SKM-1 treated with dmso at 0.1 percent for 144 hours (cell line): ENCODE measurements at regions not wholly inside any gene's neighbourhood (a gene's known extent, or its start where the extent isn't known, plus 50 kb on each side); places are given as distances from the start of the nearest gene placed in this dataset.
"Not testable (repeated sequence)": the region's sequence is repeated elsewhere in the genome, so short reads cannot be mapped to it uniquely, and the experiment has no call there.

Source experiments
- DNase-seq: peaks from one replicate; lab custom pipeline; 2025; ENCODE audit not compliant: unreplicated experiment; lab: John Stamatoyannopoulos, UW

GRCh38 chr13:34721631-34722595 is 220.2 kb upstream of the NBEA start:
- no peak for DNase-seq

- no peak for DNase-seq
These were observed 219.1 kb upstream of the NBEA start for GRCh38 chr13:34722922-34723321.

GRCh38 chr13:34730961-34731360 is 211.1 kb upstream of the NBEA start:
- DNase-seq: no peak

- DNase-seq: no peak
These were observed 210.6 kb upstream of the NBEA start for GRCh38 chr13:34731486-34731885.

GRCh38 chr13:34733721-34734120 is 208.3 kb upstream of the NBEA start:
- DNase-seq: no peak

- DNase-seq: no peak
These were observed 207.1 kb upstream of the NBEA start for GRCh38 chr13:34734932-34735331.

- no peak for DNase-seq
These were observed 203.6 kb upstream of the NBEA start for GRCh38 chr13:34738254-34738992.

GRCh38 chr13:34747056-34747455 is 195.0 kb upstream of the NBEA start:
- DNase-seq: not testable (repeated sequence)

- no peak for DNase-seq
These were observed 194.6 kb upstream of the NBEA start for GRCh38 chr13:34747507-34747906.

- no peak for DNase-seq
These were observed 194.0 kb upstream of the NBEA start for GRCh38 chr13:34748073-34748472.

GRCh38 chr13:34748596-34748995 is 193.5 kb upstream of the NBEA start:
- DNase-seq: no peak

GRCh38 chr13:34749046-34749445 is 193.0 kb upstream of the NBEA start:
- no peak for DNase-seq

- no peak for DNase-seq
These were observed 191.8 kb upstream of the NBEA start for GRCh38 chr13:34750078-34750931.

GRCh38 chr13:34751044-34751443 is 191.0 kb upstream of the NBEA start:
- no peak for DNase-seq

- DNase-seq: no peak
These were observed 190.6 kb upstream of the NBEA start for GRCh38 chr13:34751492-34751891.

- DNase-seq: no peak
These were observed 189.6 kb upstream of the NBEA start for GRCh38 chr13:34752283-34752960.

- DNase-seq: no peak
These were observed 185.9 kb upstream of the NBEA start for GRCh38 chr13:34756136-34756535.

- no peak for DNase-seq
These were observed 185.5 kb upstream of the NBEA start for GRCh38 chr13:34756572-34756971.

- DNase-seq: no peak
These were observed 184.6 kb upstream of the NBEA start for GRCh38 chr13:34757441-34757840.

GRCh38 chr13:34758628-34759027 is 183.4 kb upstream of the NBEA start:
- DNase-seq: no peak

GRCh38 chr13:34762312-34762711 is 179.8 kb upstream of the NBEA start:
- DNase-seq: no peak
